ENCODE measurements at regions not wholly inside any gene's neighbourhood (a gene's known extent, or its start where the extent isn't known, plus 50 kb on each side); places are given as distances from the start of the nearest gene placed in this dataset.

- TF ChIP-seq CTCF (IDR thresholded peaks at IDR 0.05; ENCODE audit: low read depth, low read length, poor library complexity, severe bottlenecking) (no peak), EZH2phosphoT487 (IDR thresholded peaks at IDR 0.05; ENCODE audit: borderline replicate concordance, low read length) (no peak)
Measured at GRCh38 chr4:148857973-148858534, 415.8 kb upstream of the NR3C2 start.
